ENCODE measurements at regions not wholly inside any gene's neighbourhood (a gene's known extent, or its start where the extent isn't known, plus 50 kb on each side); places are given as distances from the start of the nearest gene placed in this dataset.

GRCh38 chr1:238404481-238404880 is 513.8 kb upstream of the ZP4 start:
- TF ChIP-seq POLR2A (IDR thresholded peaks at IDR 0.05) (no peak), CTCF (IDR thresholded peaks at IDR 0.05) (no peak), EP300 (IDR thresholded peaks at IDR 0.05) (no peak)
